ENCODE measurements at regions not wholly inside any gene's neighbourhood (a gene's known extent, or its start where the extent isn't known, plus 50 kb on each side); places are given as distances from the start of the nearest gene placed in this dataset.

- no peak overlapping the region for H3K4me3 ChIP-seq (ENCODE audit: low read depth, low read length)
- TF ChIP-seq, protein P1, sequence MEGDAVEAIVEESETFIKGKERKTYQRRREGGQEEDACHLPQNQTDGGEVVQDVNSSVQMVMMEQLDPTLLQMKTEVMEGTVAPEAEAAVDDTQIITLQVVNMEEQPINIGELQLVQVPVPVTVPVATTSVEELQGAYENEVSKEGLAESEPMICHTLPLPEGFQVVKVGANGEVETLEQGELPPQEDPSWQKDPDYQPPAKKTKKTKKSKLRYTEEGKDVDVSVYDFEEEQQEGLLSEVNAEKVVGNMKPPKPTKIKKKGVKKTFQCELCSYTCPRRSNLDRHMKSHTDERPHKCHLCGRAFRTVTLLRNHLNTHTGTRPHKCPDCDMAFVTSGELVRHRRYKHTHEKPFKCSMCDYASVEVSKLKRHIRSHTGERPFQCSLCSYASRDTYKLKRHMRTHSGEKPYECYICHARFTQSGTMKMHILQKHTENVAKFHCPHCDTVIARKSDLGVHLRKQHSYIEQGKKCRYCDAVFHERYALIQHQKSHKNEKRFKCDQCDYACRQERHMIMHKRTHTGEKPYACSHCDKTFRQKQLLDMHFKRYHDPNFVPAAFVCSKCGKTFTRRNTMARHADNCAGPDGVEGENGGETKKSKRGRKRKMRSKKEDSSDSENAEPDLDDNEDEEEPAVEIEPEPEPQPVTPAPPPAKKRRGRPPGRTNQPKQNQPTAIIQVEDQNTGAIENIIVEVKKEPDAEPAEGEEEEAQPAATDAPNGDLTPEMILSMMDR (IDR thresholded peaks at IDR 0.05; ENCODE audit: insufficient read depth, low read depth, low read length) = no peak
- no peak for DNase-seq (ENCODE audit: low read depth)
Measured at GRCh38 chr4:30416547-30416946, 303.6 kb upstream of the PCDH7 start.

DNA sequence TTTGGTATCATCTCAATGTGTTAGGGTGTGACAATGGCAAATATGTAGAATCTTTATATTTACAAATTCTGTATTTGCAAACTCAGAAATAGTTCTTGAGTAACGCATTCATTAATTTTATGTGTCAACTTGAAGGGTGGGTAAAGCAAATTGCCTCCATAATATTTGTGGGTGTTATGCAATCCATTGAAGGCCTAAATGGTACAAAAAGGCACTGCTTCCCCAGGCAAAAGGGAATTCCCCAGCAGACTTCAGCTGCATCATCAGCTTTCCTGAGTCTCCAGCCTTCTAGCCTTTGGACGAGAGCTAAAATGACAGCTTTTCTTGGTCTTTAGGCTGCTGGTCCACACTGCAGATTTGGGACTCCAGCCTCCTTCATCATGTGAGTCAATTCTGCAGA lies 292.2 kb upstream of the PCDH7 start:
- TF ChIP-seq, protein P1 (IDR thresholded peaks at IDR 0.05; ENCODE audit: insufficient read depth, low read depth, low read length) = no peak
- H3K4me3 ChIP-seq (ENCODE audit: low read depth, low read length) = no peak overlapping the region
- no peak for DNase-seq (ENCODE audit: low read depth)

DNA sequence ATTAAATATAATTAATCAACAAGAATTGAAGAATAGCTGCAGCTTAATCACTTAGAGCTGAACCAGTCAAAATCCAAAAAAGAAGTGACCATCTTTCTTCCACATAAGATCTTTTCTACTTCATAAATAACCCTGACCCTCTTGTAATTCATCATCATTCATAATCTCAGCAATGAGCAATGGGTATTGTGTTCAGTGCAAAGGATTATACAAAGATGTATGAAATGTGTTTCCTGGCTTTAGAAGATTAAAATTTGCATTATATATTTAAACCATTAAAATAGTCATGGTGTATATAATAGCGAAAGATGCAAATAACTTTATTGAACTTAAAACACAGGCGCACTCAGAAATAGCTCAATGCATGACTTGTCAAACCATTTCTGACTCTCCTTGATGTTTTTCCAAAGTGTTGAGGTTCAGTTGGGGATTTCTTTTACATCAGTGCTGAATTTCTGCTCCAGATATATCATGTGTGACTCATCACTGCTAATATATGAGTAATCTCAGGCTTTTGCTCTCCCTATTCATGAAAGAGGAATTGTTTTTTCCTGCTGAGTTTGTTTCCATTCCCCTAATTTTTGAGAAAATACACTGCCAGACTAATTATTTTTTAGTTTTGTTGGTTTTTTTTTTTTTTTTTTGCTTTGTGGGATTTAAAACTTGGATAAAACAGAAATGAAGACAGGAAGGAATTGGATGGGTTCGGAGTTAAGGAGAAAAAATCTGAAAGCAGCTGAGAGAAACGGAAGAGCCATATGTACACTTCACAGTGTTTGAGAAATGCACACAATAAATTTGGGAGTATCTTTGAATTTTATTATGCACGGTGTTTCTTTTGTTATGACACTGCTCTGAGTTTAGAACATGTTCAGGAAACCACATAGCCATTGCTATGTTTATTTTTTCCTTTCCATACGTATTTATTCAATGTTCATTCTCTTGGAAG lies 290.1 kb upstream of the PCDH7 start:
- TF ChIP-seq, protein P1 (IDR thresholded peaks at IDR 0.05; ENCODE audit: insufficient read depth, low read depth, low read length) = no peak
- DNase-seq (ENCODE audit: low read depth) = peak; percentile 61
- no peak overlapping the region for H3K4me3 ChIP-seq (ENCODE audit: low read depth, low read length)

- H3K4me3 ChIP-seq (ENCODE audit: low read depth, low read length) = no peak overlapping the region
- TF ChIP-seq, protein P1 (IDR thresholded peaks at IDR 0.05; ENCODE audit: insufficient read depth, low read depth, low read length) = no peak
- no peak for DNase-seq (ENCODE audit: low read depth)
Measured at GRCh38 chr4:30434656-30435055, 285.5 kb upstream of the PCDH7 start.

- no peak overlapping the region for H3K4me3 ChIP-seq (ENCODE audit: low read depth, low read length)
- TF ChIP-seq, protein P1 (IDR thresholded peaks at IDR 0.05; ENCODE audit: insufficient read depth, low read depth, low read length) = no peak
- DNase-seq (ENCODE audit: low read depth) = no peak
Measured at GRCh38 chr4:30436394-30436793, 283.8 kb upstream of the PCDH7 start.

DNA sequence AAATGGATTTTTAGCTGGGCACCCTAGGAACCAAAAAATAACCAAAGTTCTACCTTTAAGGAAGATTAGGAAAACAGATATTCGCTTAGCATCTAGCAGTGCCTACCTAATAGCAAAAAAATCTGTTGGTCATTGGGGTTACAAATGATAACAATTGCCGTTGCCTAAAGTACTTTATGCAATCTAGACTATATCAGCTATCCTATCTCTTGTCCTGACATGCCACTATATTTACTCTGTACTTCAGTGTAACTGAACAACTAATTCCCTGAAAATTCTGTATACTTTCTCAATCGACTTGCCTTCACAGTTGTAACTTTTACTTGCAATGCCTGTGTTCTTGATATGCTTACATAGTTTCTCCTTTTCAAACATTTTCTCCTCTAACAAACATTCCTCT lies 282.9 kb upstream of the PCDH7 start:
- no peak for DNase-seq (ENCODE audit: low read depth)
- no peak overlapping the region for H3K4me3 ChIP-seq (ENCODE audit: low read depth, low read length)
- TF ChIP-seq, protein P1 (IDR thresholded peaks at IDR 0.05; ENCODE audit: insufficient read depth, low read depth, low read length) = no peak
